ENCODE measurements at regions not wholly inside any gene's neighbourhood (a gene's known extent, or its start where the extent isn't known, plus 50 kb on each side); places are given as distances from the start of the nearest gene placed in this dataset.
"Not testable (repeated sequence)": the region's sequence is repeated elsewhere in the genome, so short reads cannot be mapped to it uniquely, and the experiment has no call there.

DNA sequence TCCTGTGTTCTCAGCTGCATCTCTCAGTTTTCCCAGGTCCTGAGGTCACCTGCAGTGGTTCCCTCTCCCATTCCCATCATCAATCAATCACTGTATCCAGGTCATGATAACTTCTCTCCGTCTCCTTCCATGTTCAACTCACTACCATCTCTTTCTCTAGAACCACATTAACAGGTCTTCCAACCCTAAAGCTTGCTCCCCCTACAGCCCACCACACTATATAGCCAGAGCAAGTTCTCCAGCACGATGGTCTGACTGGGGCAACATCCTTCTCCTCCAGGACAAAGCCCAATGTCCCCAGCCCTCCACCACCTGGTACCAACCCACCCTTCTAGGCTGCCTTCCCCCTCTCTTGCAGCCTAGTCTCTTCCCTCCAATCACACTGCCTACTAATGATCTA lies 241.6 kb downstream of the CDK5RAP2 start:
- no peak for DNase-seq (ENCODE audit: low read depth)

DNA sequence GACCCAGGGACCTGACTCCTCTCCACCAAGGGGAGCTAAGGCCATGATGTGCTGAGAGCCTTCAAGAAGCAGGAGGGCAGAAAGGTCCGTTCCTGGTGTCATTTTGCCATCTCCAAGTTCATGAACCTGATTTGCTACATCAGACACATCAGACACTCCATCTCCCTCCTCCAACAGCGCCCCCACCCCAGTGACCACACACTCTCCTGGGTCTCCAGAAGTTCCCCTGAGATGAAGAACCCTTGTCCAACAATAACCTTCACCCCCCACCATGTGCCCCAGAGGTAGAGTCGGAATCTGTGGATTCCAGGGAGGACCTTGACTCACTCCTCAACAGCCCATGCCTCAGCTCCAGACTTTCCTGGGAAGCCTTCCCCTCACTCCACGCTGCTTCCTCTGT lies 242.8 kb downstream of the CDK5RAP2 start:
- no peak for DNase-seq (ENCODE audit: low read depth)

DNA sequence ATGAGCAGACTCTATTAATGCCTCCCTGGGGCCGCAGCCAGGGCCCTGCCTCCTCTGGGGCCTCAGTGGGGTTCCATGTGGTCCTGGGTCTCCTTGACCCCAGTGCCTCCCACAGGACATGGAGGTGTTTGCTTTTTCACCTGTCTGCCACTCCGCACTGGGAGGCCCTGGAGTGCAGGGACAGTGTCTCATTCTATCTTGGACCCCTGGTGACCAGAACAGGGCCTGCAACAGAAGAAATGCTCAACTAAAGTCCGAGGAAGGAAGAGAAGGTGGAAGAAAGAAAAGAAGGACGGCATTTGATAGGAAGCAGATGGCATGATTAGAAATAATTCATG lies 243.2 kb downstream of the CDK5RAP2 start:
- DNase-seq (ENCODE audit: low read depth), result no peak

DNA sequence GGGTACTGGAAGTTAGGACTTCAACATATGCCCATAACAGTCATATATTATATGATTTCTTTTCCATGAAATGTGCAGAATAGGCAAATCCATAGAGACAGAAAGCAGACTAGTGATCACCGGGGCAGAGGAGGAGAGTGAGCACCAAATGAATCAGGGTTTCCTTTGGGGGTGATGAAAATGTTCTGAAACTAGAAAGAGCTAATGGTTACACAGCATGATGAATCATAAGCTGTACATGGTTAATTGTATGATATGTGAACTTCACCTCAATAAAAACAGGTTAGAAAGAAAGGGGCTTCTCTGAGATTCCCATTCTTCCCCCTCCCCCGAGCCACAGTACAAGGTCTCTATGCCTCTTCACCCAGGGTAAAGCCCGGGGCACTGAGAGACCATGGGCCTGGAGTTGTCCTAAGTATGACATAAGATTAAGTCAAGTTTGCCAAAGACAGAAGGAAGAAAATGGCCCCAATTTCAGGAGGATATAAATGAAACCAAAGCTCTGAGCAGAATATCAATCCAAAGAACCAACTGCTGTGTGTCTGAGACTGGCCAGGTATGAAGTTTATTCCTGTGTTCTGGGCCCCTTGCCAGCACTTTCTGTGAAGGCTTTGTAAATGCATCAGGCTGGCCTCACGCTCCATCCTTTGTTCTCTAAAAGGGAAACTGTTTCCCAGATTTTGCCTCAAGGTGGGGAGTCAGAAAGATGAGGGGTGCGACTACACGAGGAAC lies 243.8 kb downstream of the CDK5RAP2 start:
- no peak for DNase-seq (ENCODE audit: low read depth)

DNA sequence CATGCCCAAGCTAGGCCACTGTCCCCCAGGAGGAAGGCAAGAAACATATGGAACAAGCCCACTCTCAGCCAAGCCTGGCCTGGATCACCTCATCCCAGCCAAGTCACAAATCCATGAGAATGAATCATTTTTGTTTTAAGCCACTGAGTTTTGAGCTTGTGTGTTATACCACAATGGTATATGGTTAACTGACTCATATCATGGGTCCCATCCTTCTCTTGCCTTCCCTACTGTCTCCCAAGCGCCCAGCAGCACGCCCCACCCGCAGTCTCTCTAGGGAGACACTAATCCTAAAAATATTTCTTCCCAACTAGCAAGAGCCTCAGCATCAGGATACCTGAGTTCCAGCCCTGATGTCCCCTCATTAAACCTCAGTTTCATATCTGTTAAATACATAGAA lies 248.1 kb downstream of the CDK5RAP2 start:
- DNase-seq (ENCODE audit: low read depth), result peak; percentile 66

DNA sequence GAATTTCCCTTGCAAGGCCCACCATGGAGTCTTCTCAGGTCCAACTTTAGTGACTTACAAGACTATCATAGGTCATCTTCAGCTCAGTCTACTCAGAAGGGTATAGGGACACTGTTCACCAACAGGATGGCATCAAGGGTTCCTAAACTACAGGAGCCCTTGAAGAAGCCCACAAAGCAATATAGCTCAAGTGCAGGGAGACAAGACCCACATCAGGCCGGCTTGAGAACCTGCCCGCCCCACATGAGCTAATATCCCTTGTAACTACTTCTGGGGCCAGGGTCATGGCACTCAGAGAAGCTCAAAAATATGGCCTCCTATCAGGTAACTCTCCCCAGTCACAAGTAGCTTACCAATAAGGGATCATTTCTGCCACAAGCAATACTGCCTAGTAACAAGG lies 249.9 kb downstream of the CDK5RAP2 start:
- no peak for DNase-seq (ENCODE audit: low read depth)

DNA sequence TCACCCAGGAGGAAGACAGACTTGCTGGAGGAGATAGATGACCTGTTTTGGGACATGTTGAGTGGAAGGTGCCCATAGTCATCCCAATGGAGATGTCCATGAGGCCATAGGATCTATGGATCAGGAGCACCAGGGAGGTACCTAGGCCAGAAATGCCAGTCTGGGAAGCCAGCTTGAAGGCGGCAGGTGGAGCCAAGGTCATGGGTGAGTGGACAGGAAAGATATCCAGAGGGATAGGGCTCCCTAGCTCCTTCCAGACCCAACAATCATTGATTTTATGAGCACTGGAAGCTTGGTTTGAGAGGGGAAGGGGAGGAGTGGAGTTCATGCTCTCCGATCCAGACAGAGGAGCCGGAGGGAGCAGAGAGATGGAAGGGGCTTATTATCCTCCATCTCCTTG lies 252.6 kb downstream of the CDK5RAP2 start:
- no peak for DNase-seq (ENCODE audit: low read depth)

DNA sequence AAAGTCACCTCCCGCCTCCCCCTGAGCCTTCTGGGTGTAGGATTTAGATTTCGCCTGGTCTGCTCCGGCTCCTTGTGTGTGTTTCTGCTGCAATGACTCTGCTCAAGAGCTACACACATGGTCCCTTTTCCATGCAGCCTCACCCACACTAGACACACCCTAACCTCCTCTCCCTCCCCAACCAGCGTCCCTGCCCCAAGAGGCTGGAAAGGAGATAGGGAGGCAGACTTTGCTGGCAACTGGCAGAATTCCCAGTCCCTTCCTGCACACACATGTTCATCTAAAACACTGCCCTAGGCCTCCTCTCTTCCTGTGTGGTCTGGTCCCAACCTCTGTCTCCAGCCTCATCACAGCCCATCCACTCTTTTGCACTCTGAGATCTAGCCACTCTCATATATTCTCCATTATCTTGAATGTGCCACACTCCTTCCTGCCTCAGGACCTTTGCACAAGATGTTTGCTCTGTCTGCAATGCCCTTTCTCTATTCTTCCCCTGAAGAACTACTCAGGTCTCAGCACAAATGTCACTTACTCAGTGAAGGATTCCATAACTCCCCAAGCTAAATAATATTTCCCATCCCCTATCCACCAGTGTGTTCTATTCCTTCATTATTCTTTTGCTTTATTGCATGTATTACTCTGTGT lies 253.8 kb downstream of the CDK5RAP2 start:
- DNase-seq (ENCODE audit: low read depth), result peak; percentile 83

DNA sequence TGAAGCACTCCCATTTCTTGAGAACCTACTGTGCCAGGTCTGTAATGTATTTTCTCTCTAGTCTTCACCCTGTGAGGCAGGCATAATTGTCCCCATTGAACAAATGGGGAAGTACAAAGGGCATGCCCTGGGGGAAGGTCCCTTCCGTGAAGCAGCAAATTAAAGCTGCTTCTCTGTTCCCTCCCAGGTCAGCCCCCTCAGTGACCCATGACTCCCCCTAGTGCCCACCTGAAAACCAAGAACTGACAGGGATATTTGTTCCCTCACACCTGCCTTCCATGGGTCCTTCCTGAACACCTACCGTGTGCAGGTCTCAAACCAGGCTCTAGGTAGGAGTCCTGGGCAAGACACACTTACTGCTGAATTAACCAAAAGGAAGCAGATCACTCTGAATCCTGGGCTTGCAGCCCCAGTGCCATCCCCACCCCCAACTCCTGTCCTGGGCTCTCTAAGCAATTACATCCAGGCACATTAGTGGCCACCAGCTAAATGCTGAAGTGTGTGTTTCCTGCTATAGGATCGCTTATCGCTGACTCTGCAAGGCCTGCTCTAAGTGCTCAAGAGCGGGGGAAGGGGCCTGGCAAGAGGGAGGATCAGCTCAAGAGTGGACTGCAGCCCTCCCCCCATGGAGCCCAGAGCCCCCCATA lies 254.8 kb downstream of the CDK5RAP2 start:
- no peak for DNase-seq (ENCODE audit: low read depth)

DNA sequence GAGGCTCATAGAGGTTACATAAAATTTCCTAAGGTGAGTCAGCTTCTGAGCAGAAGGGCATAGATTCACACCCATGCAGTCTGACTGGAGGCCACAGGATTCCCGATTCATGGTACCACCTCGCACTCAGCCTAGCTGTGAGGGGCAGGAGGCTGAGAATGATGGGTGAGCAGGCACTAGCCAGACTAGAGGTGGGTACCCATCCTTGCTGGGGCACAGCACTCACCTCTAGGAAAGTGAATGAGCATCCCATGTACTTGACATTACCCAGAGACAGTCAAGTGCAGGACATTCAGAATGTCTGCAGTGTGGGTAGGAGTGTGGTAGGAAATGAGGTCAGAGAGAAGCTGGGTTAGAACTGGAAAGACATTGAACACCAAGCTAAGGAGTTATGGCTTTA lies 255.5 kb downstream of the CDK5RAP2 start:
- no peak for DNase-seq (ENCODE audit: low read depth)

DNA sequence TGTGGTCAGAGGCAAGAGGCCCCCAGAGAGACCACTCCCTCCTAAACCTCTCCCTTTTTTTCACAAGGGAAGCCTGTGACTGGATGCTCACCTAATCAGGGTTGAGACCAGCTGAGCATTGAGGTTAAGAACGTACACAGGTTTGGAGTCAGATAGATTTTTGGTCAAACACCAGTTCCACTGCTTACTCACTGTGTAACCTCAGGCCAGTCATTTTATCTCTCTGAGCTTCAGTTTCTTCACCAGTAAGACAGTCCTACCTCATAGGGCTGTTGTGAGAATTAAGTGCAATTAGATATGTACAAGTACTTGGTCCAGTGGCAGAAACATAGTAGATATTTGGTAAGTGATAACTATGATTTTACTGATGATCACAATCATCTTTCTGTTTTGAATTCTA lies 256.8 kb downstream of the CDK5RAP2 start:
- no peak for DNase-seq (ENCODE audit: low read depth)

DNA sequence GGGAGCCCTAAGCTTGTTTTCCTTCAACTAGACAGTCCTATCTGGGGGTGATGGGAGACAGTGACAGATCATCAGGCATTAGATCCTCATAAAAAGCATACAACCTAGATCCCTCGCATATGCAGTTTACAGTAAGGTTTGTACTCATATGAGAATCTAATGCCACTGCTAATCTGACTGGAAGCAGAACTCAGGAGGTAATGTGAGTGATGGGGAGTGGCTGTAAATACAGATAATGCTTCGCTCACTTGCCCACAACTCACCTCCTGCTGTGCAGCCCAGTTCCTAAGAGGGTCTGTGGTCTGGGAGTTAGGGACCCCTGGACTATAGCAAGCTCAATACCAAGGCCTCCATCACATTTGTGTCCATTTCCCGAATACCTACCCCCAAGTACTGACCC lies 260.5 kb downstream of the CDK5RAP2 start:
- no peak for DNase-seq (ENCODE audit: low read depth)

DNA sequence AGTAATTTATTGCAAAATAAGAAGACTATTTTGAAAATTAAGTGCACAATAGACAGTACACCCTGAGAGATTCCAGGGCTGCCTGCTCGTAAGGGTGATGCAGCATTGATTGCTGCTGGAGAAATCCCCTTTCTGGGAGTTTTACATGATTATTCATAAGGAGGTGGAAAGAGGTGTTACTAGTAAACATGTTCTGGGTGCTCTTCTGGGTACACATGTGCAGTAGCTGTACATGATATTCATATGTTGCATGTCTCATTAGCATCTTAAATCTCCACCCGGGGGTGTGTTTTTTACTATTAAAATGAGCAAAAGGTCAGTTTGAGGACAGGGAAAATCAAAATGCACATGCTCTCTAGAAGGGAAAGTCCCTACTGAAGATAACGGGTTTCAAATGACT lies 264.8 kb downstream of the CDK5RAP2 start:
- no peak for DNase-seq (ENCODE audit: low read depth)

DNA sequence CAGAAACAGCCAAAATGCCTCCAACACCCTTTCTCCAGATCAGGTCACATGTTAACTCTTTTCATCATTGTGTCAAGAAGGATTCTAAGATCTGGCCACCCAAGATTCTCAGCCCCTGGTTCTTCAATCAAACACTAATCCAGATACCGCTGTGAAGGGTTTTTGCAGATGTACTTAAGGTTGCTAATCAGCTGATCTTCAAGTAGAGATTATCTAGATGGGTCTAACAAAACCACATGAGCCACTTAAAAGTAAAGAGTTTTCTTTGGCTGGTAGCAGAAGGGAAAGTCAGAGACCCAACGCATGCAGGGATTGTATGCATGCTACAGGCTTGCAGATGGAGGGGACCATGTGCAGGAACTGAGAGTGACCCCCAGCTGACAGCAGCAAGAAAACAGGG lies 267.9 kb downstream of the CDK5RAP2 start:
- DNase-seq (ENCODE audit: low read depth), result no peak

DNA sequence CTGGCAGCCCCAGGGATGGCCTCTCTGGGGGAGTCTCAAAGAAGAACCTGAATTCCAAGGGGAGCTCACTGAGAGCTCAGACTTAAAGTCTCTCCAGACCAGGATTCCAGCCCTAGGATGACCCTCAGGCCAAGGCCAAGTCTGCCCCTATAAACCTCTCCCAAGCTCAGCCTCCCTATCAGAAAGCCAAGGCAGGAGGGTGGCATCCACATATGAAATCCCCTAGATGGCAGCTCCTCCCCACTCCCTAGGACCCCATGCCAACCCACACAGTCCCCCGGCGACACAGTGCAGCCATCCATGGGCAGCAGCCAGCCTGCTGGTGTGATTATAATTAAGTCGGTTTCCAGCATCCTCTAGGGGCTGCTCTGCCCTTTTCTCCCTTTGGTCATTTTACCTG lies 269.9 kb downstream of the CDK5RAP2 start:
- DNase-seq (ENCODE audit: low read depth), result peak; percentile 6

DNA sequence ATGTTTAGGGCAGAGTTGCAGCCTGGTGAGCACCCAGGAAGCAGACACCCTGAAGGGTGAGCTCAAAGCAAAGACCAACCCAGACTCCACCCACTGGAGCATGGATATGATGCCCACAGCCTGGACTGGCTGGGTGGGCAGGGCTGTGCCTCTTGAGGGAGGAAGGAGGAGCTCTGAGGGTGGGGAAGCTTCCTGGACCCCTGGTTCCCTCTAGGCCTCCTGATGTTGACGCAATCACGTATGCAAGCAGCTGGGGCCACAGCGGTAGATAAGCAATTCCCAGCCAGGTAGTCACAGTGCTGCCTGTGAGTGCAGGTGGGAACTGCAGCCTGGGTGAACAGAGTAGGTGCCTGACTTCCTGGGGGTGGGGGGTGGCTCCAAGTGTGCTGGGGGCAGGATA lies 271.5 kb downstream of the CDK5RAP2 start:
- no peak for DNase-seq (ENCODE audit: low read depth)

DNA sequence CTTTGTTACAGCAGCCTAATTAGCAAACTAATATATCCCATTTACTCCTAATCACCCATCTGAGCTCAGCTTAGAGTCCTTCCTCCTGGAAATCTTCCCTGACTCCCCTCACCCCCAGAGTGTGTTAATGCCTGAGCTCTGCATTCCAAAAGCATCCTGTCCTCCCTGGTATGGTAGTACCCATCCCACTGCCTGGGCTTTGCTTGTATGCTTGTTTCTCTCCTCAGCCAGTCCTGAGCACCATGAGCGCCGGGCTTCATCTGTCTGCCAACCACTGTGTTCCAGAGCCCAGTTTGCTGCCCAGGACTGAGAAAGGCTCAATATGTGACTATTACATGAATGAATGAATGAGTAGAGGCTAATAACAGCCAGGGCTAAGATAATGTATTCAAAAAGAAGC lies 272.4 kb downstream of the CDK5RAP2 start:
- no peak for DNase-seq (ENCODE audit: low read depth)

DNA sequence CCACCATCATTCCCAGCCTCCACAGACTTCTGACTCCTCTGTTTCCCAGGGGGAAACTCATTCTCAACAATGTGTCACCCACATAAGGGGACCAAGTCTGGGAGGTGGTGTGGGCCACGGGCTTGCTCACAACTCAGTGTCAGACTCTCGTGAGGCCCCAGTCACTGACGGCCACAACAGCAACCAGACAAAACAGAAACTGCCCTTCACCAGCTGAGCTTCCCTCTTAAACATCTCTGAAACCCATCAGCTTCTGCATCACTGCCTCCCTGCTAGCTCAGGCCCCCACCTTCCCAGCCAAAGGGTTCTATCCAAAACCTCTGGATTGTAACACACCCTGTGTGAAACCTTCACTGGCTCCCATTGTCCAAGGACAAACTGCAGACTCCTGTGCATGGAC lies 273.4 kb downstream of the CDK5RAP2 start:
- no peak for DNase-seq (ENCODE audit: low read depth)

DNA sequence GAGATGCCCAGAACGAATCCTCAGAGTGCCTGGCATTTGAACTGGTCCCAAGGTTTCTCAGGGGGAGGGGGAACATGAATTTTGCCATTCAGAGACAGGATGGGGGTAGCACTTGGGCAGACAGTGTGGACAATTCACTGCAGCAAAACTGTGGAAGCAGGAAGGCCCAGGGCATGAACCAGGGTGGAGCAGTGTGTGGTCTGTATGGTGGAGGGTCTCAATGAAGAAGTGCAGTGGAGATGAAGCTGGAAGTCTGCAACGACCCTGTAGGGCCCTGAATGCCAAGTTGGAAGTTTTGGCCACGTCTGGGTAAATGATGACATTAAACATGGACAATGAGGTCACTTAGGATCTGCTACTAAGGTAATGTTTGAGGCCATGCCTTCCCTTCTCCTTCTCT lies 273.9 kb downstream of the CDK5RAP2 start:
- no peak for DNase-seq (ENCODE audit: low read depth)

DNA sequence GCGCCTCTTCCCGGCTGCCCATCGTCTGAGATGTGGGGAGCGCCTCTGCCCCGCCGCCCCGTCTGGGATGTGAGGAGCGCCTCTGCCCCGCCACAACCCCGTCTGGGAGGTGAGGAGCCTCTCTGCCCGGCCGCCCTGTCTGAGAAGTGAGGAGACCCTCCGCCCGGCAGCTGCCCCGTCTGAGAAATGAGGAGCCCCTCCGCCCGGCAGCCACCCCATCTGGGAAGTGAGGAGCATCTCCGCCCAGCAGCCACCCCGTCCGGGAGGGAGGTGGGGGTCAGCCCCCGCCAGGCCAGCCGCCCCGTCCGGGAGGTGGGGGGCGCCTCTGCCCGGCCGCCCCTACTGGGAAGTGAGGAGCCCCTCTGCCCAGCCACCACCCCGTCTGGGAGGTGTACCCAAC lies 275.1 kb downstream of the CDK5RAP2 start:
- DNase-seq (ENCODE audit: low read depth), result not testable (repeated sequence)

DNA sequence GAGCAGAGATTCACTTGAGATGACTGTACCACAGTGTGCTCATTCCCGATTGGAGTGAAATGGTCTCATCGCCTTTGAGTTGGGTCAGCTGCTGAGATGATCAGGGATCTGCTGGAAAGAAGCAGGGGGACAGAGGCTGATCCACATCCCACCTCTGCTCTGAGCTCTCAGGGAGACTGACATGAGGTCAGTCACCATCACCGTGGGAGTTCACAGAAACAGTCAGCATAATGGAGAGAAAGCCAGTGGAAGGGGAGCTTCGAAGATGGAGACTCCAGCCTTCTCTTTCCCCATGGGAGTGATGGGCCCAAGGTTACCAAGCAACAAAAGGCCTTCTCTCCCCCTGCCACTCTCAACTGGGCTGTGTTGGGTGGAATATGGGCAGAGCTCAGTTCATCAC lies 276.4 kb downstream of the CDK5RAP2 start:
- DNase-seq (ENCODE audit: low read depth), result no peak

DNA sequence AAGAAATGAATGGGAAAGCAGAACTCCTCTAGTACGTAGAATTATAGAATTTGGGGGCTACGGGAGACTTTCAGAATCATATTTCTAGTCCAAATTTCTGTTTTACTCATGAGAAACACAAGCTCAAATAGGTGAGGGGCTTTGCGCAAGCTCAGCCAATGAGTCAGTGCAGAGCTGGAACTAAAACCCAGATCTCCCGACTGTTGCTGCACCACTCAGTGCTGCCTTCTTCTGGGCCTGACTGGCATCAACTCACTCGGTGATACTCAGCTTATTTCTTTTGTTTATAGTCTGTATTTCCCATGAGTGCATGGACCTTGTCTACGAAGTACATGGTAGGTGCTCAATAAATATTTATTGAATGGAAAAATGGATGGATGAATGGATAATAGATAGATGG lies 280.2 kb downstream of the CDK5RAP2 start:
- peak; percentile 8 for DNase-seq (ENCODE audit: low read depth)

DNA sequence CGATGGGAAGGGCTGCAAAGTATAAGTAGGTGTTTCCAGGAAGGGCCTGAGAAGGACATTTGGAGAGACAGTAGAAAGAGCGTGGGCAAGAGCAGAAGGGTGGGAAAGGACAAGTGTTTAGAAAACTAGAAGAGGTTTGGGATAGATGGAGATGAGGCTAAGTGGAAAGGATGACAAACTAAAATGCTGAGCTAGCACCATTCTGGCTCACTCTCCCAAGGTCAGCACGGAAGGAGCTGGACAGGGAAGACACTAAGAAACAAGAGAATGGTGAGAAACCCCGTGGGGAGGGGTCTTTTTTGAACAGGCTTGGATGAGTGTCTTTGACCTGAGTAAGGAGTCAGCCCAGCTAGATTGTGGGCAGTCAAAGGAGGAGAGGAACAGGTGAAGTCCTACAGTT lies 286.0 kb downstream of the CDK5RAP2 start:
- DNase-seq (ENCODE audit: low read depth), result no peak

DNA sequence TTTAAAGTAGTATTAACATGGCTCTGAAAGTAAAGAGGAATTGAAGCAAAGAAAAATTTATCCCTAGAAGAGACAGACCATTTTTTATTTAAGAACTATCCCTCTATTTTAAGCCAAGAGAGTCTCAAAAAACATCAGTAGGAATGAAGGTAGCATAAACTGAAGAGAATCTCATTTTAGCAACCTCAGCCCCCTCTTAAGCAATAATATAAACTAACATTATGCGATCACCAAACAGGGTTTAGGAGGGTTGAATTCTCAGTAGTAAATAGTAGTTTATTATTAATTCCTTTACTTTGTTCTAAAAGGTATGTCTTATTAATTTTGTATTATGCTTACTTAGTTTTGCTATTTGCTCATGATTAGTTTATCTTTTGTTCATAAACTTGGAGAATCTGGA lies 287.4 kb downstream of the CDK5RAP2 start:
- no peak for DNase-seq (ENCODE audit: low read depth)

Data from RPMI7951 (cell line).